GM12878 (cell line): ENCODE measurements at regions not wholly inside any gene's neighbourhood (a gene's known extent, or its start where the extent isn't known, plus 50 kb on each side); places are given as distances from the start of the nearest gene placed in this dataset.

Experiments
- ATAC-seq: fragments of 200-7000 bp; cut with Tn5 transposase; 3 replicates; pipeline ENCODE4 v1.9.1; 2020; ENCODE audit warnings: mild to moderate bottlenecking, moderate library complexity
- BruUV-seq: library from RNA; stranded (reverse); fragments of 400-500 nt; replicated peaks from 2 replicates; lab custom pipeline; 2021; lab: Mats Ljungman, UMichigan
- CTCF ChIA-PET: fragments of 300-600 bp; sonication (Branson Sonifier 250); formaldehyde crosslinking; extraction: SDS; loops from one replicate; lab custom pipeline; 2021; ENCODE audit warnings: inconsistent platforms; lab: Yijun Ruan, JAX
- POLR2A ChIA-PET: fragments of 350-600 bp; formaldehyde crosslinking; extraction: SDS; loops from one replicate; lab custom pipeline; 2021; ENCODE audit warnings: inconsistent platforms; lab: Charles Lee
- RAD21 ChIA-PET: fragments of 300-600 bp; sonication (Branson Sonifier 250); formaldehyde crosslinking; loops from one replicate; lab custom pipeline; 2023; ENCODE audit warnings: antibody characterized with exemption; ENCODE audit not compliant: unreplicated experiment; lab: Charles Lee
- SMC1A ChIA-PET: fragments of 300-600 bp; sonication (Branson Sonifier 250); formaldehyde crosslinking; loops from one replicate; lab custom pipeline; 2023; ENCODE audit not compliant: unreplicated experiment, uncharacterized antibody; lab: Charles Lee
- DNase-seq: peaks from one replicate; pipeline ENCODE4 v3.0.0-alpha.2; 2011; ENCODE audit warnings: low read depth, low spot score
- FAIRE-seq: peaks from 3 replicates; lab custom pipeline; 2011; peaks lifted over from hg19 to GRCh38; lab: Jason Lieb, UNC
- H2AFZ ChIP-seq: 2 replicates; pipeline ENCODE4 v1.6.0; 2011; ENCODE audit warnings: low read depth, low read length, control low read depth; ENCODE audit not compliant: control insufficient read depth
- H3K27ac ChIP-seq: 2 replicates; pipeline ENCODE4 v1.5.1; 2011; ENCODE audit warnings: control low read depth; ENCODE audit not compliant: control insufficient read depth, insufficient read depth
- H3K27me3 ChIP-seq, 2 experiments: replicated peaks in 1 of 2; 2 replicates each; pipeline versions ENCODE4 v1.6.0 to v1.6.1; 2011; ENCODE audit warnings: low read length in 1 of 2; ENCODE audit not compliant: control insufficient read depth in 2 of 2, insufficient read depth in 2 of 2
- H3K36me3 ChIP-seq, 2 experiments: 2 replicates each; pipeline ENCODE4 v1.5.1; 2011; ENCODE audit warnings: low read length in 1 of 2; ENCODE audit not compliant: control insufficient read depth in 2 of 2, insufficient read depth in 2 of 2
- H3K4me1 ChIP-seq: 2 replicates; pipeline ENCODE4 v1.6.1; 2011; ENCODE audit warnings: mild to moderate bottlenecking, low read length, moderate library complexity, mixed read lengths; ENCODE audit not compliant: control insufficient read depth, insufficient read depth
- H3K4me2 ChIP-seq: 2 replicates; pipeline ENCODE4 v1.6.0; 2011; ENCODE audit warnings: control low read depth; ENCODE audit not compliant: control insufficient read depth, insufficient read depth
- H3K4me3 ChIP-seq: fragments of 200-600 bp; sonication (generic); 2 replicates; pipeline ENCODE4 v1.5.1; 2016
- H3K79me2 ChIP-seq: 2 replicates; pipeline ENCODE4 v1.6.0; 2011; ENCODE audit warnings: low read length; ENCODE audit not compliant: control insufficient read depth, insufficient read depth
- H3K9ac ChIP-seq: 2 replicates; pipeline ENCODE4 v1.8.0; 2011; ENCODE audit warnings: low read length, control low read depth, mixed read lengths; ENCODE audit not compliant: control insufficient read depth, insufficient read depth
- H3K9me3 ChIP-seq: replicated peaks from 3 replicates; pipeline ENCODE4 v1.5.1; 2011; ENCODE audit warnings: mild to moderate bottlenecking, low read length; ENCODE audit not compliant: control insufficient read depth, insufficient read depth
- H4K20me1 ChIP-seq: 2 replicates; pipeline ENCODE4 v1.6.0; 2011; ENCODE audit not compliant: control insufficient read depth, insufficient read depth
- KLF5 ChIP-seq: fragments of 450-650 bp; IDR thresholded peaks from 2 replicates; pipeline ENCODE4 v1.6.1; 2014; ENCODE audit warnings: mild to moderate bottlenecking; ENCODE audit not compliant: partially characterized antibody
- MYB ChIP-seq: fragments of 150-350 bp; IDR thresholded peaks from 2 replicates; pipeline ENCODE4 v1.6.1; 2014; ENCODE audit warnings: mild to moderate bottlenecking, low read depth, low read length, borderline replicate concordance
- POLR2AphosphoS2 ChIP-seq: IDR thresholded peaks from 2 replicates; pipeline ENCODE4 v1.6.1; 2011; ENCODE audit warnings: low read depth, mild to moderate bottlenecking, low read length, improper control_type of control experiment, moderate library complexity
- STAT3 ChIP-seq: IDR thresholded peaks from 2 replicates; pipeline ENCODE4 v1.6.1; 2011; ENCODE audit warnings: low read depth, low read length, improper control_type of control experiment
- WGBS: methylation state at CpG from one replicate; pipeline ENCODE4 v1.1.6; 2016; ENCODE audit warnings: low lambda C conversion rate; ENCODE audit not compliant: insufficient replicate concordance, insufficient coverage; ENCODE audit errors: missing lambda C conversion rate; 5-methylcytosine and 5-hydroxymethylcytosine counted together
- in situ Hi-C: fragments of 300-500 bp; cut with MboI; formaldehyde crosslinking; loops from 9 replicates; pipeline ENCODE4 v1.14.3; 2018; ENCODE audit warnings: mixed read lengths
- intact Hi-C: fragments of 100-400 bp; cut with micrococcal nuclease; formaldehyde crosslinking; loops from one replicate; pipeline ENCODE4 v1.14.2; 2022; ENCODE audit not compliant: unreplicated experiment
- TF ChIP-seq, protein P1 (sequence below): fragments of 150-350 bp; IDR thresholded peaks from 2 replicates; pipeline ENCODE4 v1.6.1; 2016; ENCODE audit warnings: low read depth, low read length
- TF ChIP-seq, protein P2 (sequence below): IDR thresholded peaks from 2 replicates; pipeline ENCODE4 v1.6.1; 2012; ENCODE audit warnings: low read depth, low read length, improper control_type of control experiment

DNA sequence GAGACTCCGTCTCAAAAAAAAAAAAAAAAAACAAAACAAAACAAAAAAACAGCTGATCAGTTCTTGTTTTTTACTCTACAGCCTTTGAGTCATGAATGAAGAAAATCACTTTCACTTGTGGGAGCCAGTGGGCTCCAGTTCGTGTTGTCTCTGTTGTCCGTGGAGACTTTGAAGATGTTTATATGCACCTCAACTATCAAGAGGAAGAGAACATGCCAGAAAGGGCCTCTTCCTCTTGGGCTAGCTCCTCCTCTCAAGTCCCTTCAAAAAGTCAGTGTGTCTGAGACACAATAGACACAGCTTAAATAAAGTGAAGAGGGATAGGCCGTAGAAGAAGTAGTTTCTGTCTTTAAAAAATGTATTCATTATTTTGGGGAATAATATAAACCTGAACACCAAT is 182.7 kb downstream of the KDR start:
- Histone ChIP-seq H3K36me3 (no peaks in the 10 kb centered on the region), H3K27me3 (no peaks in the 10 kb centered on the region), H3K9ac (no peak overlapping the region), H3K79me2 (no peaks in the 10 kb centered on the region), H3K4me2 (no peak overlapping the region), H3K4me3 (no peak overlapping the region), H3K27ac (no peak overlapping the region), H4K20me1 (no peaks in the 10 kb centered on the region), H2AFZ (no peak overlapping the region), H3K4me1 (no peaks in the 10 kb centered on the region), H3K9me3 (no peaks in the 10 kb centered on the region)
- 8% methylated on average over 3 of the region's 4 CpGs for WGBS
- intact Hi-C loops (no loop called here), in situ Hi-C loops (no loop called here)
- no TSS peak for BruUV-seq
- ATAC-seq (no peak), FAIRE-seq (no peak), DNase-seq (no peak)
- POLR2A ChIA-PET = no interaction called here
- SMC1A ChIA-PET = interaction anchor here (0.9 kb wide), 1 partner anchor 16 kb away, joined by 3 read pairs; no protein-coding TSS in a partner anchor
- RAD21 ChIA-PET = no interaction called here
- CTCF ChIA-PET = no interaction called here
- TF ChIP-seq MYB (no peak), STAT3 (no peak), KLF5 (no peak), POLR2AphosphoS2 (no peak)
- TF ChIP-seq, protein P1, sequence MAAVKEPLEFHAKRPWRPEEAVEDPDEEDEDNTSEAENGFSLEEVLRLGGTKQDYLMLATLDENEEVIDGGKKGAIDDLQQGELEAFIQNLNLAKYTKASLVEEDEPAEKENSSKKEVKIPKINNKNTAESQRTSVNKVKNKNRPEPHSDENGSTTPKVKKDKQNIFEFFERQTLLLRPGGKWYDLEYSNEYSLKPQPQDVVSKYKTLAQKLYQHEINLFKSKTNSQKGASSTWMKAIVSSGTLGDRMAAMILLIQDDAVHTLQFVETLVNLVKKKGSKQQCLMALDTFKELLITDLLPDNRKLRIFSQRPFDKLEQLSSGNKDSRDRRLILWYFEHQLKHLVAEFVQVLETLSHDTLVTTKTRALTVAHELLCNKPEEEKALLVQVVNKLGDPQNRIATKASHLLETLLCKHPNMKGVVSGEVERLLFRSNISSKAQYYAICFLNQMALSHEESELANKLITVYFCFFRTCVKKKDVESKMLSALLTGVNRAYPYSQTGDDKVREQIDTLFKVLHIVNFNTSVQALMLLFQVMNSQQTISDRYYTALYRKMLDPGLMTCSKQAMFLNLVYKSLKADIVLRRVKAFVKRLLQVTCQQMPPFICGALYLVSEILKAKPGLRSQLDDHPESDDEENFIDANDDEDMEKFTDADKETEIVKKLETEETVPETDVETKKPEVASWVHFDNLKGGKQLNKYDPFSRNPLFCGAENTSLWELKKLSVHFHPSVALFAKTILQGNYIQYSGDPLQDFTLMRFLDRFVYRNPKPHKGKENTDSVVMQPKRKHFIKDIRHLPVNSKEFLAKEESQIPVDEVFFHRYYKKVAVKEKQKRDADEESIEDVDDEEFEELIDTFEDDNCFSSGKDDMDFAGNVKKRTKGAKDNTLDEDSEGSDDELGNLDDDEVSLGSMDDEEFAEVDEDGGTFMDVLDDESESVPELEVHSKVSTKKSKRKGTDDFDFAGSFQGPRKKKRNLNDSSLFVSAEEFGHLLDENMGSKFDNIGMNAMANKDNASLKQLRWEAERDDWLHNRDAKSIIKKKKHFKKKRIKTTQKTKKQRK = no peak
- TF ChIP-seq, protein P2, sequence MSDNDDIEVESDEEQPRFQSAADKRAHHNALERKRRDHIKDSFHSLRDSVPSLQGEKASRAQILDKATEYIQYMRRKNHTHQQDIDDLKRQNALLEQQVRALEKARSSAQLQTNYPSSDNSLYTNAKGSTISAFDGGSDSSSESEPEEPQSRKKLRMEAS = no peak
- TF ChIP-seq, all 136 proteins: peak for 0
